ENCODE measurements at regions not wholly inside any gene's neighbourhood (a gene's known extent, or its start where the extent isn't known, plus 50 kb on each side); places are given as distances from the start of the nearest gene placed in this dataset.

- TF ChIP-seq, protein P1, sequence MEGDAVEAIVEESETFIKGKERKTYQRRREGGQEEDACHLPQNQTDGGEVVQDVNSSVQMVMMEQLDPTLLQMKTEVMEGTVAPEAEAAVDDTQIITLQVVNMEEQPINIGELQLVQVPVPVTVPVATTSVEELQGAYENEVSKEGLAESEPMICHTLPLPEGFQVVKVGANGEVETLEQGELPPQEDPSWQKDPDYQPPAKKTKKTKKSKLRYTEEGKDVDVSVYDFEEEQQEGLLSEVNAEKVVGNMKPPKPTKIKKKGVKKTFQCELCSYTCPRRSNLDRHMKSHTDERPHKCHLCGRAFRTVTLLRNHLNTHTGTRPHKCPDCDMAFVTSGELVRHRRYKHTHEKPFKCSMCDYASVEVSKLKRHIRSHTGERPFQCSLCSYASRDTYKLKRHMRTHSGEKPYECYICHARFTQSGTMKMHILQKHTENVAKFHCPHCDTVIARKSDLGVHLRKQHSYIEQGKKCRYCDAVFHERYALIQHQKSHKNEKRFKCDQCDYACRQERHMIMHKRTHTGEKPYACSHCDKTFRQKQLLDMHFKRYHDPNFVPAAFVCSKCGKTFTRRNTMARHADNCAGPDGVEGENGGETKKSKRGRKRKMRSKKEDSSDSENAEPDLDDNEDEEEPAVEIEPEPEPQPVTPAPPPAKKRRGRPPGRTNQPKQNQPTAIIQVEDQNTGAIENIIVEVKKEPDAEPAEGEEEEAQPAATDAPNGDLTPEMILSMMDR (IDR thresholded peaks at IDR 0.05) = no peak
- no peak for TF ChIP-seq POLR2A (IDR thresholded peaks at IDR 0.05)
Observed at GRCh38 chr16:65964752-65965151, 401.7 kb upstream of the CDH5 start.
